OCI-LY1 (cell line): ENCODE measurements at regions not wholly inside any gene's neighbourhood (a gene's known extent, or its start where the extent isn't known, plus 50 kb on each side); places are given as distances from the start of the nearest gene placed in this dataset.

Experiments used
- H2AFZ ChIP-seq: fragments of 200-600 bp; sonication (generic), shearing (Covaris generic); 2 replicates; pipeline ENCODE4 v1.6.0; 2014; ENCODE audit warnings: antibody characterized with exemption, mild to moderate bottlenecking, low read length
- H3F3A ChIP-seq: fragments of 200-600 bp; sonication (generic), shearing (Covaris generic); 2 replicates; pipeline ENCODE4 v1.6.0; 2014; ENCODE audit warnings: mild to moderate bottlenecking, antibody characterized with exemption, low read length, moderate library complexity; ENCODE audit not compliant: insufficient read depth
- H3K27ac ChIP-seq: fragments of 200-600 bp; sonication (generic); 2 replicates; pipeline ENCODE4 v1.5.1; 2014; ENCODE audit warnings: low read length, mixed run types, mild to moderate bottlenecking, low read depth; ENCODE audit not compliant: poor library complexity, severe bottlenecking
- H3K27me3 ChIP-seq: fragments of 200-600 bp; sonication (generic); 2 replicates; pipeline ENCODE4 v1.6.0; 2014; ENCODE audit warnings: antibody characterized with exemption, mild to moderate bottlenecking, low read length, moderate library complexity; ENCODE audit not compliant: insufficient read depth
- H3K36me3 ChIP-seq: fragments of 200-600 bp; sonication (generic); 2 replicates; pipeline ENCODE4 v1.6.1; 2014; ENCODE audit warnings: mild to moderate bottlenecking, antibody characterized with exemption, low read length, moderate library complexity, mixed read lengths; ENCODE audit not compliant: insufficient read depth
- H3K4me1 ChIP-seq: fragments of 200-600 bp; sonication (generic); 2 replicates; pipeline ENCODE4 v1.5.1; 2014; ENCODE audit warnings: mild to moderate bottlenecking, low read length, moderate library complexity; ENCODE audit not compliant: insufficient read depth, severe bottlenecking
- H3K4me2 ChIP-seq: fragments of 200-600 bp; sonication (generic), shearing (Covaris generic); 2 replicates; pipeline ENCODE4 v1.6.1; 2014; ENCODE audit warnings: low read length
- H3K4me3 ChIP-seq: fragments of 200-600 bp; sonication (generic); 2 replicates; pipeline ENCODE4 v1.5.1; 2014; ENCODE audit warnings: low read length, low read depth, mild to moderate bottlenecking, mixed read lengths; ENCODE audit not compliant: poor library complexity, severe bottlenecking
- H3K79me2 ChIP-seq: fragments of 200-600 bp; shearing (Covaris generic); 2 replicates; pipeline ENCODE4 v1.6.1; 2016; ENCODE audit warnings: mixed run types, low read length, mixed read lengths; ENCODE audit not compliant: insufficient read depth
- H3K9ac ChIP-seq: fragments of 200-600 bp; sonication (generic), shearing (Covaris generic); 2 replicates; pipeline ENCODE4 v1.6.1; 2014; ENCODE audit warnings: mild to moderate bottlenecking, low read length, mixed read lengths
- H3K9me2 ChIP-seq: fragments of 200-600 bp; sonication (generic), shearing (Covaris generic); 2 replicates; pipeline ENCODE4 v1.6.1; 2014; ENCODE audit warnings: low read depth, mild to moderate bottlenecking, low read length, mixed read lengths
- H3K9me3 ChIP-seq: fragments of 200-600 bp; shearing (Covaris generic); 2 replicates; pipeline ENCODE4 v1.6.1; 2014; ENCODE audit warnings: low read length, mixed read lengths
- H4K20me1 ChIP-seq: fragments of 200-600 bp; sonication (generic), shearing (Covaris generic); 2 replicates; pipeline ENCODE4 v1.6.0; 2016; ENCODE audit warnings: mild to moderate bottlenecking, low read length; ENCODE audit not compliant: insufficient read depth
- EZH2 ChIP-seq: fragments of 200-600 bp; sonication (generic), shearing (Covaris generic); IDR thresholded peaks from 2 replicates; pipeline ENCODE4 v1.8.0; 2017; ENCODE audit warnings: borderline replicate concordance, mixed run types, mild to moderate bottlenecking, antibody characterized with exemption, low read length, moderate library complexity, mixed read lengths
- TF ChIP-seq, protein P1 (sequence below): fragments of 200-600 bp; sonication (generic), shearing (Covaris generic); IDR thresholded peaks from 2 replicates; pipeline ENCODE4 v1.5.1; 2017; ENCODE audit warnings: mild to moderate bottlenecking, antibody characterized with exemption, low read length, moderate library complexity, mixed read lengths

DNA sequence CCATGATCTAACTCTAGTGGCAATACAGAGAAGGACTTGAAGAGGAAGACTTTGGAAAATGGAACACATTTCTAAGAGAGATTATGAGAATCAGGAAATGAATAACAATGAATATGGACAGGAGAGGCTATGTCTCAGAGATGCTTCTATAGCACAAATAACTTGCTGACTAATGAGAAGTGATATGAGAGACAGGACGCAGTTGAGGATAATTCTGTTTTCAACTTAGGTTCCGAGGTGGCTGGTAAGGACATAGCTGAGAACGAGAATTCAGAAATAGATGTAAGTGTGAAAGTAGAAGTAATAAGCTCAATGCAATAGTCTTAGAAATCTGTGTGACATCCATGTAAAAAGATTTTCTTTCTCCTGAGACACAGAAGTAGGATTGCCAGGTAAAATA, 358.1 kb upstream of the GRAMD2B start:
- Histone ChIP-seq H3K9ac (no peak overlapping the region), H3K9me3 (no peaks in the 10 kb centered on the region), H3F3A (no peaks in the 10 kb centered on the region), H3K4me3 (no peak overlapping the region), H3K27me3 (no peaks in the 10 kb centered on the region), H3K4me2 (no peak overlapping the region), H3K79me2 (no peaks in the 10 kb centered on the region), H2AFZ (no peak overlapping the region), H3K9me2 (no peaks in the 10 kb centered on the region), H3K4me1 (no peaks in the 10 kb centered on the region), H3K27ac (no peak overlapping the region), H3K36me3 (no peaks in the 10 kb centered on the region), H4K20me1 (no peaks in the 10 kb centered on the region)
- TF ChIP-seq EZH2, result no peak

DNA sequence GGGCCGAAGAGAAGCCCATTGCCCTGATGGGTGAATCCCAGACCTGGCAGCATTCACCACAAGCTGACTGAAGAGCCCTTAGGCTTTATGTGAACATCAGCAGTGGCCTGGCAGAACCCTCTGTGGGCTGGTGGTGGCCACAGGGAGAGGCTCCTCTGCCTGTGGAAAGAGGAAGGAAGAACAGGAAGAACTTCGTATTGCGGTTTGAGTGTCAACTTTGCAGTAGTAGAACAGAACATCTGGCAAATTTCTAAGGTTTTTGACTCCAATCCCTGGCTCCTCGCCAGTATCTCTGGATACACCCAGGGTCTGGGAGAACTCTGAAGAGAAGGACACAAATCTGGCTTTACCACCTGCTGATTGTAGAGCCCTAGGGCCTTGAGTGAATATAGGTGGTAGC, 356.4 kb upstream of the GRAMD2B start:
- Histone ChIP-seq H3K4me2 (no peak overlapping the region), H3K9me2 (no peaks in the 10 kb centered on the region), H3F3A (no peaks in the 10 kb centered on the region), H2AFZ (no peak overlapping the region), H3K27me3 (no peaks in the 10 kb centered on the region), H3K9ac (no peak overlapping the region), H3K9me3 (no peaks in the 10 kb centered on the region), H4K20me1 (no peaks in the 10 kb centered on the region), H3K4me3 (no peak overlapping the region), H3K79me2 (no peaks in the 10 kb centered on the region), H3K27ac (no peak overlapping the region), H3K36me3 (no peaks in the 10 kb centered on the region), H3K4me1 (no peaks in the 10 kb centered on the region)
- TF ChIP-seq, protein P1, sequence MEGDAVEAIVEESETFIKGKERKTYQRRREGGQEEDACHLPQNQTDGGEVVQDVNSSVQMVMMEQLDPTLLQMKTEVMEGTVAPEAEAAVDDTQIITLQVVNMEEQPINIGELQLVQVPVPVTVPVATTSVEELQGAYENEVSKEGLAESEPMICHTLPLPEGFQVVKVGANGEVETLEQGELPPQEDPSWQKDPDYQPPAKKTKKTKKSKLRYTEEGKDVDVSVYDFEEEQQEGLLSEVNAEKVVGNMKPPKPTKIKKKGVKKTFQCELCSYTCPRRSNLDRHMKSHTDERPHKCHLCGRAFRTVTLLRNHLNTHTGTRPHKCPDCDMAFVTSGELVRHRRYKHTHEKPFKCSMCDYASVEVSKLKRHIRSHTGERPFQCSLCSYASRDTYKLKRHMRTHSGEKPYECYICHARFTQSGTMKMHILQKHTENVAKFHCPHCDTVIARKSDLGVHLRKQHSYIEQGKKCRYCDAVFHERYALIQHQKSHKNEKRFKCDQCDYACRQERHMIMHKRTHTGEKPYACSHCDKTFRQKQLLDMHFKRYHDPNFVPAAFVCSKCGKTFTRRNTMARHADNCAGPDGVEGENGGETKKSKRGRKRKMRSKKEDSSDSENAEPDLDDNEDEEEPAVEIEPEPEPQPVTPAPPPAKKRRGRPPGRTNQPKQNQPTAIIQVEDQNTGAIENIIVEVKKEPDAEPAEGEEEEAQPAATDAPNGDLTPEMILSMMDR, result no peak
- TF ChIP-seq EZH2, result no peak

DNA sequence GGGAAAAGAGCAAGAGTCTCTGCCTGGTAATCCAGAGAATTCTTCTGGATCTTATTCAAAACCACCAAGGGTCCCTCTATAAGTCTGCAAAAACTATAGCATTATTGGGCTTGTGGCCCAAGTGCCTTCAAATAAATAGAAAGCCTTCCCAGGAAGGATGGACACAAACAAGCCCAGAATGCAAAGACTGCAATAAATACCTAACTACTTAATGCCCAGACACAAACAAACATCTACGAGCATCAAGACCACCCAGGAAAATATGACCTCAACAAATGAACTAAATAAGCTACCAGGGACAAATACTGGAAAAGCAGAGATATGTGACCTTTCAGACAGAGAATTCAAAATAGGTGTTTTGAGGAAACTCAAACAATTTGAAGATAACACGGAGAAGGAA, 355.8 kb upstream of the GRAMD2B start:
- Histone ChIP-seq H3K4me2 (no peak overlapping the region), H3K9me3 (no peaks in the 10 kb centered on the region), H3K9me2 (no peaks in the 10 kb centered on the region), H3K9ac (no peak overlapping the region), H3F3A (no peaks in the 10 kb centered on the region), H3K4me1 (no peaks in the 10 kb centered on the region), H3K79me2 (no peaks in the 10 kb centered on the region), H3K36me3 (no peaks in the 10 kb centered on the region), H3K27ac (no peak overlapping the region), H4K20me1 (no peaks in the 10 kb centered on the region), H3K27me3 (no peaks in the 10 kb centered on the region), H3K4me3 (no peak overlapping the region), H2AFZ (no peak overlapping the region)
- TF ChIP-seq, protein P1, result no peak
- TF ChIP-seq EZH2, result no peak

DNA sequence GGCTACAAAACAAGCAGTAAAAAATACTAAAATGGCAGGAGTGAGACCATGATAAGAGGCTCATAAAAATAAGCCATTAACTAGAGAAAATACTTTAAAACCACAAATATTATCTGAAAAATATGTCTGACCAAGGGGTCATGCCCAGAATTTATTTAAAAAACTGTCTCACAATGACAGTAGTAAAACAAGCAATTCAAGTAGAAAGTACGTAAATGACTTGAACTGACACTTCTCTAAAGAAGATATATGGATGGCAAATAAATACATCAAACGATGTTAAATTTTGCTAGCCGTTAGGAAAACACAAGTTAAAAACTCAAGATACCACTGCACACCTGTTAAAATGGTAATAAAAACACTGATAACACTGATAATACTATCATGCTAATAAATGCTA, 353.9 kb upstream of the GRAMD2B start:
- H3K4me2 ChIP-seq, result no peak overlapping the region
- H3K4me1 ChIP-seq, result no peaks in the 10 kb centered on the region
- TF ChIP-seq EZH2, result no peak
- TF ChIP-seq, protein P1, result no peak
- H3K27ac ChIP-seq, result no peak overlapping the region
- no peak overlapping the region for H2AFZ ChIP-seq
- no peak overlapping the region for H3K9ac ChIP-seq
- H3K9me2 ChIP-seq, result no peaks in the 10 kb centered on the region
- no peaks in the 10 kb centered on the region for H4K20me1 ChIP-seq
- no peaks in the 10 kb centered on the region for H3K9me3 ChIP-seq
- H3K27me3 ChIP-seq, result no peaks in the 10 kb centered on the region
- no peaks in the 10 kb centered on the region for H3F3A ChIP-seq
- H3K4me3 ChIP-seq, result no peak overlapping the region
- no peaks in the 10 kb centered on the region for H3K36me3 ChIP-seq
- no peaks in the 10 kb centered on the region for H3K79me2 ChIP-seq
